Urinary bladder (tissue), 3 donors: ENCODE measurements at regions not wholly inside any gene's neighbourhood (a gene's known extent, or its start where the extent isn't known, plus 50 kb on each side); places are given as distances from the start of the nearest gene placed in this dataset.
"Not testable (repeated sequence)": the region's sequence is repeated elsewhere in the genome, so short reads cannot be mapped to it uniquely, and the experiment has no call there.

ENCODE experiments used
- DNase-seq: peaks from one replicate; pipeline ENCODE4 v3.0.0-alpha.2; 2015; ENCODE audit errors: extremely low spot score
- H3K27ac ChIP-seq: one replicate; pipeline ENCODE4 v1.5.1; 2013; ENCODE audit warnings: low read depth, mild to moderate bottlenecking, moderate library complexity
- H3K36me3 ChIP-seq: one replicate; pipeline ENCODE4 v1.6.1; 2013; ENCODE audit warnings: mild to moderate bottlenecking, moderate library complexity; ENCODE audit not compliant: insufficient read depth
- H3K4me1 ChIP-seq: one replicate; pipeline ENCODE4 v1.6.1; 2013; ENCODE audit warnings: mild to moderate bottlenecking, moderate library complexity; ENCODE audit not compliant: insufficient read depth
- H3K4me3 ChIP-seq: one replicate; pipeline ENCODE4 v1.5.1; 2013; ENCODE audit warnings: low read depth, low read length
- WGBS: extraction: QIAGEN DNeasy Blood & Tissue Kit; methylation state at CpG from one replicate; pipeline ENCODE4 v1.1.7; 2013; 5-methylcytosine and 5-hydroxymethylcytosine counted together
- donor health status: healthy with polysubstance abuse.
- donor health status: healthy.

DNA sequence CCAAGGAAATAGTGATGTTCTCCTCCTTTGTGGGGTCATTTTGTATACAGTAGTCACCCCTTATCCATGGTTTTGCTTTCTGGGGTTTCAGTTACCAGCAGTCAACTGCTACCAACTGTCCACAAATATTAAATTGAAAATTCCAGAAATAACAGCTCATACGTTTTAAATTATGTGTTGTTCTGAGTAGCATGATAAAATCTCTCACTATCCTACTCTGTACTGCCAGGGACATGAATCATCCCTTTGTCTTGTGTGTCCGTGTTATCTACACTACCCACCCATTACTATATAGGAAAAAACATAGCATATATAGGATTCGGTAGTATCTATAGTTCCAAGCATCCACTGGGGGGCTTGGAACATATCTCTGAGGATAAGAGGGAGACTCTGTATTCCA is 120.9 kb upstream of the DCC start:
- Histone ChIP-seq H3K4me3 (no peak overlapping the region), H3K27ac (no peak overlapping the region), H3K4me1 (no peaks in the 10 kb centered on the region), H3K36me3 (no peaks in the 10 kb centered on the region)
- WGBS: 54% methylated on average over 3 of the region's 3 CpGs
- DNase-seq: no peak

DNA sequence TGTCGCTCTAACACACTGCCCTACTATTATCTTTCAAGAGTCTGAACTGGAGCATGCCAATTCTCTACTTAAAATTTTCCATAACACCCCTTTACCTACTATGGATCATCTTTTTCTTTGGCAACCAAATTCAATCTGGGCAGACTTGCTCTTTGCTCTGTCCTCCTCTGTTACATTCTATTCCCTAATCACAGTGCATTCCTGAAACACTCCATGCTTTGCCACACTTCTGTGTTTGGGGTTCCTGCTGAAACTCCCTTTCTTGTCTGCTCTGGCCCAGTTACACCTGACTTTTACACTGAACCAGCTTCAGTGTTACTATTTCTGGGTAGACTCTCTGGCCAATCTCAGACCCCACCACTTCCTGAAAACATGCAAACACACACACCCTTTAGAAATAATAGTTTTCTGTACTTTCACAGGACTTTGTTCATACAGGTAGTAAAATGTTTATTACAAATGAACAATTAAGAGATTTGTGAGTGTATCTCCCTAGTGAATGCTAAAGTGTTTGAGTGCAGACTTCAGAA is 119.9 kb upstream of the DCC start:
- WGBS: 85% methylated on average over 1 of the region's 1 CpG
- Histone ChIP-seq H3K4me1 (no peaks in the 10 kb centered on the region), H3K36me3 (no peaks in the 10 kb centered on the region), H3K4me3 (no peak overlapping the region), H3K27ac (no peak overlapping the region)
- DNase-seq: no peak

DNA sequence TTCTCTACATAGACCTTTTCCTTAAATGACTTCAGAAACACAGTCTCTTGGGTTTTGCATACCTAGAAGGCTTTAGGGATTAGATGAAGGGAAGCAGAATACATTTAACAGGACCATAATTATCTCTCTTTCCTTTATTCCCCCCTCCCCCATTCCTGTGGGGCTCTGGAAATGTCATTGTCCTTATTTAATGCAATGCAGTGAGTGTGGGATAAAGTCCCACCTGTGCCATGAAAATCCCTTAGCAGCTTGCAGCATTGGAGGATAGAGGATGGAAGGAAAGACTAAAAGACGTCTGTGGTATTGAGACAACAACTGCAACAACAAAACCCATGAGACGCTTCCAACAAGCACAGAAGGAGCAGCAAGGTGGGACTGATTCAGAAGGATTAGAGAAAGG is 117.8 kb upstream of the DCC start:
- no peak for DNase-seq
- H3K4me1 ChIP-seq: no peaks in the 10 kb centered on the region
- H3K27ac ChIP-seq: no peak overlapping the region
- 53% methylated on average over 2 of the region's 2 CpGs for WGBS
- no peak overlapping the region for H3K4me3 ChIP-seq
- no peaks in the 10 kb centered on the region for H3K36me3 ChIP-seq

DNA sequence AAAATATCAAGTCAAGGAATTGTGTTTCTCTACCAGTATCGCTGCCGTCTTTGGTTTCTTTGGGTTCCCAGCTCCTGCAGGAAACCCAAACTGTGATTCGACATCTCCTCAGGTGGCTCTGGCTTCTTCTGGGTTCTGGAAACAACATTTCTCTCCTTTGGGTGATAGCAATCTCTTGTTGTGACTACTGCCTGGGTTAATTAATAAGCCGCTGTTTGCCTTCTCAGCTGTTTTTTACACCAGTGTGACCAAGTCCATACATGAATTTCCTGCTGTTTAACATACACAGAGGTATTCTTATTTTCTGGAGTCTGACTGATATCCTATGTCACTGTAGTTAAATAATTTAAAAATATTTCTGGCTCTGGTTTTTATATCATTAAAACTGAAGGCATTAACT is 112.5 kb upstream of the DCC start:
- H3K4me3 ChIP-seq: no peak overlapping the region
- 88% methylated on average over 4 of the region's 4 CpGs for WGBS
- no peaks in the 10 kb centered on the region for H3K4me1 ChIP-seq
- DNase-seq: no peak
- no peak overlapping the region for H3K27ac ChIP-seq
- no peaks in the 10 kb centered on the region for H3K36me3 ChIP-seq

DNA sequence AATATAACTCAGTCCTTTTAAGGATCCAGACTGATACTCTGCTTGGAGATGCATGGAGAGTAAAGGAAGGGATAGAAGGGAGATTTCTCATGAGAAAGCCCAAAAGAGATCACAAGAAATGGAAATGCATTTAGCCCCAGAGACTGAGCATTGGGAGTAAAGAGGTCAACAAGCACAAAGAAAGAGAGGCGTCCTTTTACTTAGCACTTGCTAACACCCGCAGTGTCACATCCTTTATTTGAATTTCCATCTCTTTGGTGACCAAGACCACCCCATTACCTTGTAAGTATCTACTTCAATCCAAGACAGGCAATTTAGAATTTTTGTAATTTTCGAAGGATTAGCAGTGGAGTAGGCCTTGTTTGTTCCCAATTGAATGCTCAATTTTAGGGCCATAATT is 111.8 kb upstream of the DCC start:
- Histone ChIP-seq H3K4me3 (no peak overlapping the region), H3K4me1 (no peaks in the 10 kb centered on the region), H3K27ac (no peak overlapping the region), H3K36me3 (no peaks in the 10 kb centered on the region)
- no peak for DNase-seq
- 54% methylated on average over 3 of the region's 3 CpGs for WGBS

DNA sequence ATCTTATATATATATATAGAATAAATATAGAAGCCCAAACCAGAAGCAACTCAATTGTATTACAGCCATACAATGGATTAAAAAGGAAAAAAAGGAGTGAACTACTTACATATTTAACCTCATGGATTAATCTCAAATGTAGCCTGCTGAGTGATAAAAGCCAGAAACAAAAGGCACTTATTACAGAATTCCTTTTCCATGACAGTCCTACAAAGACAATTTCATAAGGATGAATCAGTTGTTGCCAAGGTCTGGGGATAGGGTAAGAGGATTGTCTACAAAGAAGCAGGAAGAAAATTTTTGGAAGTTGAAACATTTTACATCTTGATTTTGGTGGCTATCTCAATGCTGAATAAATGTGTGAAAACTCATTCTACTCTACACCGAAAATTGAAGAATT is 103.9 kb upstream of the DCC start:
- Histone ChIP-seq H3K4me3 (no peak overlapping the region), H3K4me1 (no peaks in the 10 kb centered on the region), H3K36me3 (no peaks in the 10 kb centered on the region), H3K27ac (no peak overlapping the region)
- 35% methylated on average over 1 of the region's 1 CpG for WGBS
- no peak for DNase-seq

DNA sequence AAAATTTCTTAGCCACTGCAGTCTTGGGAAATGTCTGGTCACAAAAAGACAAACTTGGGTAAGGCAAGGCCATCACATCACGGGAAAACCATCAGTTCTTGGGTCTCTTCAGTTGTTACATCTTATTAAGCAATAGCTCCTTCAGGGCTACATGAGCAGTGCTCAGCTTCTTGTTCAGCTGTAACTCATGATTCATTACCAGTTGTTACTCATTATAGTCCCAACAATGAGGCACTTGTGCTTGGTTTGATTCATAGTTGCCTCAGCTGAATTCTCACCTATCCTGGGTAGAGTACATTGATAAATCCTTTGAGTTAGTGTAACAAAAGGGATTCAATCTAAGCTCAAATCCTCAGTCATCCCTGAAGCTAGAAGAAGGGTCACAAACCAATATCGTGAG is 102.4 kb upstream of the DCC start:
- Histone ChIP-seq H3K4me1 (no peaks in the 10 kb centered on the region), H3K4me3 (no peak overlapping the region), H3K36me3 (no peaks in the 10 kb centered on the region), H3K27ac (no peak overlapping the region)
- no peak for DNase-seq
- 77% methylated on average over 2 of the region's 2 CpGs for WGBS

DNA sequence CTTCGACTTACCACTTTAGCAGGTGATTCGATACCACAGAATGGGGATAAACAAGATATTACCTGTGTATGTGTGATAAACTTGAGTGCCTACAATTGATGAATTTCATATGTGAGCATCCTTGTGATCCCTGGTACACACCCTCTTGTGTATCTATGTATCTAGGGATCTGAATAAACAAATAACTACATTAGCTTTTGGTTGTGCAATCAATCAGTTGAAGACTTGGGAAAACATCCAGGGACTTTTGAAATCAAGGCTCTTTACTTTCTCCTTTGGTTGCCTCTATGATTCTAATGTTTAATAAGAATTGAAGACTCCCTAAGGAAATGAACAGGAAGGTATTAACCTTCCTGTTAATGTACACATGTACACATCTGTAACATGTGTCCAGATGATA is 97.3 kb upstream of the DCC start:
- whole genome bisulfite sequencing: 84% methylated on average over 2 of the region's 2 CpGs
- DNase-seq: no peak
- H3K36me3 ChIP-seq: no peaks in the 10 kb centered on the region
- H3K4me1 ChIP-seq: no peaks in the 10 kb centered on the region
- H3K4me3 ChIP-seq: no peak overlapping the region
- no peak overlapping the region for H3K27ac ChIP-seq

DNA sequence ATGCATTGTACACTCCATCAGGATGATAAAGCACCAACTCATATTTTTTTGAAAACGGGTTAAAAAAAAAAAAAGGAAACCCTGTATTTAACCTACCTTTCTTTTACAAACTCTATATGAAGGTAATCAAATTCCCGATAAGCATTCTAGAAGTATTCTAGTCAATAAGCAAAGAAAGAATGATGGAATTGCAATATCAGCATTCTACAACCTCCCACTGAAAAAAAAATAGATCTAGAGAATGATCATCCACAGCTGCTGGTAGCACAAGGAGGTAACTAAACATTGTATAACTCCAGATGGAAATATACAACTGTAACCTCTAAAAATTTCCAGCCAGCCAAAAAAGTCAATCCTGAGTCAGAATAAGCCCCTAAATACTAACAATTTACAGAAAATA is 95.3 kb upstream of the DCC start:
- no peaks in the 10 kb centered on the region for H3K4me1 ChIP-seq
- H3K36me3 ChIP-seq: no peaks in the 10 kb centered on the region
- 87% methylated on average over 2 of the region's 2 CpGs for WGBS
- no peak overlapping the region for H3K4me3 ChIP-seq
- DNase-seq: no peak
- no peak overlapping the region for H3K27ac ChIP-seq

DNA sequence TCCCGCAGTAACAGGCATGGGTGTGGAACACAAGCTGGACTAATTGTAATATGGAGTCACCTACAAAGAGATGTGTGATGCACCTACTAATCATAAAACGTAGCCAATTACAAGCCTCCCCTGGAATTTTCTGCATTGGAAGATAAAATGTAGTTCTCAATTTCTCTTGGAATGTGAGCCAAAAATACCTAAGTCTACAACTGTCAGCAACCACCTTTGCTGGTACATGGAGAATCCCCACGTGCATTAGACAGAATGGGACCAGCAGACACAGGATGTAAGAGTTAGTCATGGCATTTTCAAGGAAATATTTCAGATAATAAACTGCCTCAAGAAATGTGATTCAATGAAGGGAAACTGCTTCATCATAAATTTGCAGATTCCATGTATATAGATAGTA is 85.6 kb upstream of the DCC start:
- H3K4me1 ChIP-seq: no peaks in the 10 kb centered on the region
- WGBS: 82% methylated on average over 3 of the region's 3 CpGs
- no peak overlapping the region for H3K4me3 ChIP-seq
- DNase-seq: no peak
- no peak overlapping the region for H3K27ac ChIP-seq
- H3K36me3 ChIP-seq: no peaks in the 10 kb centered on the region

DNA sequence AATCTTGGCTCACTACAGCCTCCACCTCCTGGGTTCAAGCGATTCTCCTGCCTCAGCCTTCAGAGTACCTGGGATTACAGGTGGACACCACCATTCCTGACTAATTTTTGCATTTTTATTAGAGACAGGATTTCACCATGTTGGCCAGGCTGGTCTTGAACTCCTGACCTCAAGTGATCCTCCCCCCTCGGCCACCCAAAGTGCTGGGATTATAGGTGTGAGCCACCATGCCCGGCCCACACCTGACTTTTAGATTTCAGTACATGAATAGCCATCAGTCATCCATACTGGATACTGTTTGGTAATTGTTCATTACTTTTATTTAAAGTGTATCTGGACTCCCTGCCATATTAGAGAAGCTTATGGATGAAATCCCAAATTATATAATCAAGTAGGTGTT is 82.6 kb upstream of the DCC start:
- H3K4me1 ChIP-seq, H3K27ac ChIP-seq, H3K4me3 ChIP-seq, DNase-seq, H3K36me3 ChIP-seq: not testable (repeated sequence)
- 79% methylated on average over 3 of the region's 3 CpGs for whole genome bisulfite sequencing

DNA sequence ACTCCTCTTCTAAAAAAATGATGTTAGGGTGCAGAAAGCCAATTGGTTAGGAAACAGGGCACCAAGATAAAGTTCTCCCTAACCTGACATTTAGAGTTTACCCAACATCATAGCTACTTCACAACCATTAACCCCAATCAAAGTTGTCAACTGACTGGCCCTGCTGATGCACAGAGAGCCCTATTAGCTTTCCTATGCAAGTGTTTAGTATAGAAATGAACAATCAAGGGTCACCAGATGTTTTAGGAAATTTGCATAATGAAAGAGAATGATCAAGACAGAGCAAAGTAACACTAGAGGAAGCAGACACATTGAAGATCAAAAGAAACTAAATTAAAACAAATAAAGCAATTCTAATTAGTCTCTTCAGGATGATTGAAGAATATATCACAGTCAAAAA is 64.2 kb upstream of the DCC start:
- H3K4me1 ChIP-seq: no peaks in the 10 kb centered on the region
- DNase-seq: no peak
- no peak overlapping the region for H3K27ac ChIP-seq
- H3K4me3 ChIP-seq: no peak overlapping the region
- no peaks in the 10 kb centered on the region for H3K36me3 ChIP-seq

DNA sequence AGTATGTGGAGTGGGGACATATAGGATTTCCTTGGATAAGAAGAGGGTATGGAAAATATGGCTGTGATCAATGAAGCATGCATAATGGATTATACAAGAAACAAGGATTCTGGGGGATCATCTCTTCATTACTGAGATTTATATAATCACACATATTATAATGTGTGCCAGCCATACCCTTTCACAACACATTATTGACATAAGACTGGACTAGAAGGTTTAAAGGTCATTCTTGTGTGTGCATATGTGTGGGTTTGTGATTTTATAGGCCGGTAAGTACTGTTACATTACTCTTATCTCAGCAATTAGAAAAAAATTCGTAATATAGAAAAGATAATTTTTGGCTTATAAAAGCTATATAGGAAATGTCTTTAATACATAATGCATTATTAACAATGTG is 62.2 kb upstream of the DCC start:
- Histone ChIP-seq H3K36me3 (no peaks in the 10 kb centered on the region), H3K4me3 (no peak overlapping the region), H3K4me1 (no peaks in the 10 kb centered on the region), H3K27ac (no peak overlapping the region)
- DNase-seq: no peak
- 61% methylated on average over 2 of the region's 2 CpGs for WGBS

DNA sequence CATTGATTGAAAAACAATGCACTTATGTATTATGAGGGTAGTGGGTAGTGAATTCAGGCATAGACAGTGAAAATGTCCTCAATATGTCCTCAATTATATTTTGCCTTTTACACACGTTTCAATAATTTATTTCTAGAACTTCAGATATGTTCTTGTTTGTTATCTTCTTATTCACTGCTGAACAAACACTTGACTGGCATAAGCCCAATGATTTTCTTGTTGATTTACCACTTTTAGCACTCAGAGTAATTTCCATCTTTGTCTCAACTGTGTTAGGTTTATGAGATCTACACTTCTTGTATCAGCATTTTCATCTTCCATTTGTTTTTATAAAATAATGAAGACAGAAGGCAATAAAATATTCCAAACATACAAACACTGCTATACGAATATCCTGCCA is 61.8 kb upstream of the DCC start:
- 34% methylated on average over 2 of the region's 2 CpGs for WGBS
- H3K4me3 ChIP-seq: no peak overlapping the region
- DNase-seq: no peak
- no peaks in the 10 kb centered on the region for H3K36me3 ChIP-seq
- no peak overlapping the region for H3K27ac ChIP-seq
- no peaks in the 10 kb centered on the region for H3K4me1 ChIP-seq

DNA sequence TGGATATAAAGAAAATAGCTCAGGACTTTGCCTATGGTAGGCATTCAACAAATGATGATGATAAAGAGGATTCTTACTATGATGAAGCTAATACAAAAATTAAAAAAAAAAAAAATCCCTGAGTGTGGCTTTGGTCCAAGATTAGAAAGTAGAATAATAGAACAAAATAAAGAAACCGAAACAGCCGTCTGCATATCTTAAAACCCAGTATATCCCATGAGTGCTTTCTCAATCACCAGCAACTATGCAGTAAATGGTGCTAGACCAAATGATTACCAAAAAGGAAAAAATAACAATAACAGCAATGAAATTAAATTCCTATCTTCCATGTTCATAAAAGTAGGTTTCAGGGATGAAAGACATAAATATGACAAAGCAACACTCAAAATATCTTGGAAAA is 59.3 kb upstream of the DCC start:
- no peak overlapping the region for H3K27ac ChIP-seq
- no peaks in the 10 kb centered on the region for H3K36me3 ChIP-seq
- H3K4me1 ChIP-seq: no peaks in the 10 kb centered on the region
- no peak overlapping the region for H3K4me3 ChIP-seq
- no peak for DNase-seq
- 90% methylated on average over 2 of the region's 2 CpGs for WGBS
